Skin epidermis (tissue), 12 donors: ENCODE measurements at regions not wholly inside any gene's neighbourhood (a gene's known extent, or its start where the extent isn't known, plus 50 kb on each side); places are given as distances from the start of the nearest gene placed in this dataset.

ENCODE experiments used
- H3K27ac ChIP-seq, 21 experiments: fragments of 200-600 bp; sonication (generic) in 11 of 21; one replicate each; pipeline ENCODE4 v1.5.0; 2020; ENCODE audit warnings: mild to moderate bottlenecking in 3 of 21, inconsistent platforms in 2 of 21, moderate library complexity in 2 of 21
- H3K4me3 ChIP-seq, 7 experiments: fragments of 200-600 bp; sonication (generic) in 2 of 7; one replicate each; pipeline ENCODE4 v1.5.0; 2020; ENCODE audit warnings: inconsistent platforms in 2 of 7, mild to moderate bottlenecking in 2 of 7, moderate library complexity in 1 of 7

GRCh38 chr12:111038077-111038476 is 117.7 kb upstream of the MYL2 start:
- H3K4me3 ChIP-seq: no peak overlapping the region

GRCh38 chr12:111037047-111037446 is 116.7 kb upstream of the MYL2 start:
- H3K4me3 ChIP-seq: peak overlapping the region in 2 of 7 experiments; percentile 6 to 8
- no peak overlapping the region for H3K27ac ChIP-seq

More at GRCh38 chr12:111038077-111038476, 117.7 kb upstream of the MYL2 start:
- no peak overlapping the region for H3K27ac ChIP-seq

GRCh38 chr12:111035578-111036301 is 115.4 kb upstream of the MYL2 start:
- H3K4me3 ChIP-seq: peak overlapping the region in 1 of 7 experiments; percentile 48
- no peak overlapping the region for H3K27ac ChIP-seq

GRCh38 chr12:111034886-111035577 is 114.7 kb upstream of the MYL2 start:
- H3K4me3 ChIP-seq: peak overlapping the region in 1 of 7 experiments; percentile 48
- H3K27ac ChIP-seq: no peak overlapping the region

GRCh38 chr12:111034083-111034885 is 113.9 kb upstream of the MYL2 start, which contains the start of gene CUX2:
CUX2 (plus strand) TSS chr12:111034165.
- Histone ChIP-seq H3K27ac (peak within 1 kb of the TSS in 1 of 21 experiments; percentile 69), H3K4me3 (peak within 1 kb of the TSS in 3 of 7 experiments; percentile 24 to 48 (median 33))

GRCh38 chr12:111033281-111034082 is 113.1 kb upstream of the MYL2 start:
- Histone ChIP-seq H3K27ac (no peak overlapping the region), H3K4me3 (peak overlapping the region in 3 of 7 experiments; percentile 9 to 48 (median 24))

- no peak overlapping the region for H3K4me3 ChIP-seq
Observed at GRCh38 chr12:111032591-111032919, 112.2 kb upstream of the MYL2 start.

GRCh38 chr12:111031916-111032590 is 111.7 kb upstream of the MYL2 start:
- Histone ChIP-seq H3K27ac (no peak overlapping the region), H3K4me3 (no peak overlapping the region)

More at GRCh38 chr12:111032591-111032919, 112.2 kb upstream of the MYL2 start:
- no peak overlapping the region for H3K27ac ChIP-seq

GRCh38 chr12:111030800-111031199 is 110.4 kb upstream of the MYL2 start:
- Histone ChIP-seq H3K4me3 (no peak overlapping the region), H3K27ac (no peak overlapping the region)

- H3K27ac ChIP-seq: no peak overlapping the region
Observed at GRCh38 chr12:111029732-111030131, 109.4 kb upstream of the MYL2 start.

GRCh38 chr12:111029305-111029704 is 108.9 kb upstream of the MYL2 start:
- Histone ChIP-seq H3K27ac (no peak overlapping the region), H3K4me3 (no peak overlapping the region)

More at GRCh38 chr12:111029732-111030131, 109.4 kb upstream of the MYL2 start:
- no peak overlapping the region for H3K4me3 ChIP-seq

- no peak overlapping the region for H3K27ac ChIP-seq
- H3K4me3 ChIP-seq: no peak overlapping the region
Observed at GRCh38 chr12:111028830-111029229, 108.5 kb upstream of the MYL2 start.

- H3K4me3 ChIP-seq: no peak overlapping the region
- no peak overlapping the region for H3K27ac ChIP-seq
Observed at GRCh38 chr12:111027431-111027830, 107.1 kb upstream of the MYL2 start.

GRCh38 chr12:111025792-111026430 is 105.5 kb upstream of the MYL2 start:
- Histone ChIP-seq H3K27ac (no peak overlapping the region), H3K4me3 (no peak overlapping the region)

GRCh38 chr12:111025301-111025700 is 104.9 kb upstream of the MYL2 start:
- H3K27ac ChIP-seq: no peak overlapping the region

GRCh38 chr12:111024205-111024801 is 103.9 kb upstream of the MYL2 start:
- Histone ChIP-seq H3K27ac (no peak overlapping the region), H3K4me3 (no peak overlapping the region)

More at GRCh38 chr12:111025301-111025700, 104.9 kb upstream of the MYL2 start:
- no peak overlapping the region for H3K4me3 ChIP-seq

GRCh38 chr12:111022386-111022785 is 102.0 kb upstream of the MYL2 start:
- Histone ChIP-seq H3K4me3 (no peak overlapping the region), H3K27ac (no peak overlapping the region)

- Histone ChIP-seq H3K27ac (no peak overlapping the region), H3K4me3 (no peak overlapping the region)
Observed at GRCh38 chr12:111014547-111014946, 94.2 kb upstream of the MYL2 start.
